DOHH2 (cell line): ENCODE measurements at regions not wholly inside any gene's neighbourhood (a gene's known extent, or its start where the extent isn't known, plus 50 kb on each side); places are given as distances from the start of the nearest gene placed in this dataset.

Experiments
- H3F3A ChIP-seq: fragments of 200-600 bp; sonication (generic), shearing (Covaris generic); 2 replicates; pipeline ENCODE4 v1.6.0; 2016; ENCODE audit warnings: antibody characterized with exemption, mild to moderate bottlenecking; ENCODE audit not compliant: control insufficient read depth, insufficient read depth
- H3K27ac ChIP-seq: fragments of 200-600 bp; sonication (generic); 2 replicates; pipeline ENCODE4 v1.5.1; 2014; ENCODE audit warnings: low read depth, mild to moderate bottlenecking, low read length, moderate library complexity
- H3K27me3 ChIP-seq: fragments of 200-600 bp; sonication (generic); 2 replicates; pipeline ENCODE4 v1.6.1; 2014; ENCODE audit warnings: mild to moderate bottlenecking, low read length, mixed read lengths; ENCODE audit not compliant: control insufficient read depth
- H3K36me3 ChIP-seq: fragments of 200-600 bp; sonication (generic); 2 replicates; pipeline ENCODE4 v1.6.1; 2014; ENCODE audit warnings: mild to moderate bottlenecking, low read length, moderate library complexity, mixed read lengths; ENCODE audit not compliant: control insufficient read depth
- H3K4me1 ChIP-seq: fragments of 200-600 bp; sonication (generic); 2 replicates; pipeline ENCODE4 v1.6.1; 2014; ENCODE audit warnings: mild to moderate bottlenecking, low read length, mixed read lengths; ENCODE audit not compliant: control insufficient read depth
- H3K4me2 ChIP-seq: fragments of 200-600 bp; sonication (generic); 2 replicates; pipeline ENCODE4 v1.6.0; 2014; ENCODE audit warnings: mild to moderate bottlenecking, low read length, moderate library complexity
- H3K4me3 ChIP-seq: fragments of 200-600 bp; sonication (generic); 2 replicates; pipeline ENCODE4 v1.5.1; 2014; ENCODE audit warnings: mild to moderate bottlenecking, low read length, mixed read lengths
- H3K79me2 ChIP-seq: fragments of 200-600 bp; sonication (generic); 2 replicates; pipeline ENCODE4 v1.6.1; 2014; ENCODE audit warnings: mild to moderate bottlenecking, low read length, mixed read lengths; ENCODE audit not compliant: control insufficient read depth
- H3K9me2 ChIP-seq: fragments of 200-600 bp; sonication (generic); replicated peaks from 2 replicates; pipeline ENCODE4 v1.6.1; 2014; ENCODE audit warnings: mild to moderate bottlenecking, low read length, mixed read lengths; ENCODE audit not compliant: control insufficient read depth
- H3K9me3 ChIP-seq: fragments of 200-600 bp; sonication (generic); 2 replicates; pipeline ENCODE4 v1.6.1; 2014; ENCODE audit warnings: antibody characterized with exemption, low read length, mixed read lengths; ENCODE audit not compliant: control insufficient read depth, insufficient read depth
- H4K20me1 ChIP-seq: fragments of 200-600 bp; sonication (generic); 2 replicates; pipeline ENCODE4 v1.6.0; 2014; ENCODE audit warnings: low read depth, mild to moderate bottlenecking, antibody characterized with exemption, low read length, moderate library complexity; ENCODE audit not compliant: control insufficient read depth, insufficient read depth
- CTCF ChIP-seq: fragments of 200-600 bp; sonication (generic); IDR thresholded peaks from one replicate; pipeline ENCODE4 v1.5.1; 2014; ENCODE audit warnings: antibody characterized with exemption, mild to moderate bottlenecking, low read depth, low read length; ENCODE audit not compliant: poor library complexity, severe bottlenecking
- EZH2phosphoT487 ChIP-seq: fragments of 200-600 bp; sonication (generic); IDR thresholded peaks from 2 replicates; pipeline ENCODE4 v1.6.1; 2017; ENCODE audit warnings: borderline replicate concordance, mild to moderate bottlenecking, antibody characterized with exemption, low read length, moderate library complexity, mixed read lengths

GRCh38 chr2:72008608-72009007, 139.1 kb downstream of the CYP26B1 start:
- no peaks in the 10 kb centered on the region for H3K36me3 ChIP-seq

GRCh38 chr2:72007402-72007801, 140.3 kb downstream of the CYP26B1 start:
- H3K36me3 ChIP-seq, result no peaks in the 10 kb centered on the region
- no peaks in the 10 kb centered on the region for H4K20me1 ChIP-seq
- TF ChIP-seq EZH2phosphoT487 (no peak), CTCF (no peak)
- H3K79me2 ChIP-seq, result no peaks in the 10 kb centered on the region
- H3K27me3 ChIP-seq, result no peaks in the 10 kb centered on the region
- H3K9me2 ChIP-seq, result no peaks in the 10 kb centered on the region
- no peak overlapping the region for H3K4me2 ChIP-seq
- no peaks in the 10 kb centered on the region for H3K4me1 ChIP-seq
- H3K27ac ChIP-seq, result no peak overlapping the region
- no peaks in the 10 kb centered on the region for H3K9me3 ChIP-seq
- no peaks in the 10 kb centered on the region for H3F3A ChIP-seq
- H3K4me3 ChIP-seq, result no peak overlapping the region

More at GRCh38 chr2:72008608-72009007, 139.1 kb downstream of the CYP26B1 start:
- Histone ChIP-seq H3K4me1 (no peaks in the 10 kb centered on the region), H3K9me2 (no peaks in the 10 kb centered on the region), H3K27ac (no peak overlapping the region), H3K4me2 (no peak overlapping the region), H3K4me3 (no peak overlapping the region), H3K9me3 (no peaks in the 10 kb centered on the region), H3K79me2 (no peaks in the 10 kb centered on the region), H3F3A (no peaks in the 10 kb centered on the region), H3K27me3 (no peaks in the 10 kb centered on the region), H4K20me1 (no peaks in the 10 kb centered on the region)
- TF ChIP-seq CTCF, result no peak
- no peak for TF ChIP-seq EZH2phosphoT487

- Histone ChIP-seq H3K9me3 (no peaks in the 10 kb centered on the region), H3K4me3 (no peak overlapping the region), H3K4me2 (no peak overlapping the region)
These were observed 141.4 kb downstream of the CYP26B1 start for GRCh38 chr2:72006188-72006736.

More at GRCh38 chr2:72006188-72006736, 141.4 kb downstream of the CYP26B1 start:
- H3K79me2 ChIP-seq, result no peaks in the 10 kb centered on the region
- H3K4me1 ChIP-seq, result no peaks in the 10 kb centered on the region
- no peaks in the 10 kb centered on the region for H4K20me1 ChIP-seq
- H3K27me3 ChIP-seq, result no peaks in the 10 kb centered on the region
- TF ChIP-seq EZH2phosphoT487 (no peak), CTCF (no peak)
- no peaks in the 10 kb centered on the region for H3K36me3 ChIP-seq
- no peaks in the 10 kb centered on the region for H3K9me2 ChIP-seq
- no peak overlapping the region for H3K27ac ChIP-seq
- H3F3A ChIP-seq, result no peaks in the 10 kb centered on the region
